Retina (tissue), 1 donor: ENCODE measurements at regions not wholly inside any gene's neighbourhood (a gene's known extent, or its start where the extent isn't known, plus 50 kb on each side); places are given as distances from the start of the nearest gene placed in this dataset.

Experiments used
- DNase-seq: peaks from one replicate; pipeline ENCODE4 v3.0.0-alpha.2; 2016

GRCh38 chr15:70547846-70548487 lies 215.4 kb downstream of the UACA start:
- no peak for DNase-seq

DNA sequence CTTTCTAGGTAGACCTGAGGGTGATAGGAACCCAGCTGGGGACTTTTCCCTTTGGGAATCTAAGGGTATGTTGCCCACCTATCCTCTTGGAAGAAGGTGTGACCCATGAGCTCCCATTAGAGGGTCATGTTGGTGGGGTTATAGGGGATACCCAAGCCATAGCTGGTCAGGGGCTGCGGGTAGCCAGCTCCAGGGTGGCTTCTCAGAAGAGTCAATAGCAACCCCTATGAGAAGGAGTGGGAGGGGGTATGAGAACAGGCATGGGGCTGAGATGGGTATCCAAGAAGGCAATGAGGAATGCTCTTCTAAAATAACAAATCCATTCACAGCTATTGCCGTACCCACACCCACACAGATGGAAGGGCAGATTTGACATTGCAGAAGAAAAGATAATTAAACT lies 217.8 kb downstream of the UACA start:
- no peak for DNase-seq

- DNase-seq: no peak
Observed at GRCh38 chr15:70541511-70541910, 221.8 kb downstream of the UACA start.

DNA sequence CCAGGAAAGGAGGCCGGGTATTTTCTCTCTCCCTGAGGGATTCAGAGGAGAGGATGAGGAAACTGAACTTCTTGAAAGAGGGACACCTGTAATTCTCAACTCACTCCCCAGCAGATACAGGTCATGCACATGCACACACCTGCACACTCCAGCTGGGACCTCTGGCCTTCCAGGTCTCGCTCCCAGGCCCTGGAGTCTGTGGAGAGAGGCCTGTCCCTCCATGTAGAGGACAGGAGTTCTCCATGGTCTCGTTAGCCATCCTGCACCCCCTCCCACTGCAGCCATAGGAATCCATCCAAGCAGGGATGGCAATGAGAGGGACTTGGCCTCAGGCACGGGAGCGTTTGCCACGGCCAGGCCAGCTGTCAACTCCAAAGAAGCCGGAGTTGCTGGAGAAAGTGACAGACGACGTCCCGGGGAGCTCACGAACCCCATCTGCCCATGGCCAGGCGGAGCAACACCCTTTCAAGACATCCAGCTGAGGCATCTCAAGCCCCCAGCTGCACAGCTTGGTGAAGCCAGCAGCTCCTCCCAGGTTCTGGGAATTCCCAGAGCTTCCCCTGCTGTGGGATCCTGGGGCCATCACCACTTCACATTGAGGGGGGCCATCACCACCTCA lies 223.3 kb downstream of the UACA start:
- no peak for DNase-seq

DNA sequence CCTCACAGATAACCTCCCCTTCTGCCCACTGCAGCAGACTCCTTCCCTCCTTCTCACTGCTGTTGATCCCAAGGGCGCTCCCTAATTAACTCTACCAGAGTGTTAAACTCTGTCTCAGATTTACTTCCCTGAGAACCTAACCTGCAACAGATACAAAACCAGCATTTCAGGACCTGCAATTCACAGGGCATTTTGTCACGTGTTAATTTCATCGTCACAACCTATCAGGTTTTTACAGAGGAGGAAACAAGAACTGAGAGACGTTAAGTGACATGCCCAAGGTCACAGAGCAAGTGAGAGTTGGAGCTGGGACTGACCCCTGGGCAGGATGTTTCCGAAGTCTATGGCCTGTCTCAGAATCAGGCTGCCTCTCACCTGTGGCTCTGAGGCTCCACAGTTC lies 223.9 kb downstream of the UACA start:
- no peak for DNase-seq

DNA sequence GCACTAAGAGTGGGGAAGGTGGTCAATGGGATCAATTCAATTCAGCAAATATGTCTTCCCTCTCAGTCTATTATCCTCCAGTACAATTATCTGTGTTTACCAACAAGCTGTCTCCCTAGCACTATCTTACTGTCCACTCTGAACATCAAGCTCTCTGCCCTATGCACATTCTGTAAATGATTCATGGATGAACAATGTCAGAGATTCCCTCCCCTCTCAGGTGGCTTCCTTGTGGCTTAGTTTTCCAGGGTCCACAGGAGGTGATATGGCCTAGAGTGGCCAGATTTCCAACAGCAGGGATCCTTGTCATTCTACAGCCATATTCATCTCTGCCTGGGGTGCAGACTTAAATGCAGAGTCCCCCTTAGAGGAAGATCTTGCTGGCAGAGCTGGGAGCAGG lies 225.1 kb downstream of the UACA start:
- DNase-seq: no peak

DNA sequence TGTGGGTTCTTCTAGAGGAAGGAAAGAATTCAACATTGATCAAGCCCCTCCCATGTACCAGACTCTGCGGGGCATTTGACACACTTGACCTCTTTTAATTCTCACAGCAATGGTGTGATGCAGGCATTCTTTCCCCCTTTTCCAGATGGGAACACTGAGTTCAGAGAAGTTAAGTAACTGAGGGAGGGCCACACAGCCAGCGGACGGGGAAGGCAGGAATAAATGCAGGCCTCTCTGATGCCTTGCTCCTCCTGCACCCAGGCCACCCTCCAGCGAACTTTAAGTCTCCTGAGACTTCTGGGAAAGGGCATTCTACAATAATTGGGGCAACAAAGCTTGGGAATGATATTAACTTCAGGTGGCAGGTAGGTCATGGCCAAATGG lies 227.4 kb downstream of the UACA start:
- DNase-seq: no peak

DNA sequence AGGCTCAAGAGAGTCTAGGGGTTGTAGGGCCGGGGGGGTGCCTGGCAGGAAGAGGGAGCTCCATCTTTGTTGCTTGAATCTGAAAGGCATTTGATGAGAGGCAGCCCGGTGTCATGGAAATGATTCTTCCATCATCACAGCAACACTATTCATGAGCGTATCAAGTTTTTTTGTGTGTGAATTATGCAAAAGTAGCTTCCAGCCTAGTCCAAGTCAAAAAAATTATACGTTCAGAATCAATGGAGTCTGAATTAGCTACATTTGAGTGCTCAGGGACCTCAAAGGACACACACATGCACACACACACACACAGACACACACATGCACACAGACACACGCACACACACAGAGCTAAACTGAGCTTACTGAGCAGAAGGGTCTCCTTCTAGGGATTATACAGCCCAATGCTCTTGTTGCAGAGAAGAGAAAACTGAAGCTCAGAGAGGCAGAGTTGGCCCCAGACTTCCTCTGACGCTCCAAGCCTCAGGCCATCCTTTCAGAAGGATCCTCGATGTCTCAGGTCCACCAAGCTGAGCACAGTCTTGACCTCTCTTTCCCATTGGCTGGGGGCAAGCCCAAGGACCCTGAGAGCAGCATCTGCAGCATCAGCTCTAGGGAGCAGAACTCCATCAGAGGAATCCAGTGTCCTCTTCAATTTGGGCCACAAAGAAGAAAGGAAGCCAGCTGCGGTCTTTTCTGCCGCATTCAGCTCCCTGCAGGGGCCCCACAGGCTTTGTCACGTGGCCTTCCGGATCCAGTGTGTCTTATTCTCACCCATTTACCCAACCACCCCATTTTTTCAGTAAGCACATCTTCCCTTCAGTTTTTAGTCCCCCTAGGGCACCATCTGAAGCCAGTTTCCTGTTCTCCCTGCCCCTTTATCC lies 228.0 kb downstream of the UACA start:
- DNase-seq: peak; percentile 84

DNA sequence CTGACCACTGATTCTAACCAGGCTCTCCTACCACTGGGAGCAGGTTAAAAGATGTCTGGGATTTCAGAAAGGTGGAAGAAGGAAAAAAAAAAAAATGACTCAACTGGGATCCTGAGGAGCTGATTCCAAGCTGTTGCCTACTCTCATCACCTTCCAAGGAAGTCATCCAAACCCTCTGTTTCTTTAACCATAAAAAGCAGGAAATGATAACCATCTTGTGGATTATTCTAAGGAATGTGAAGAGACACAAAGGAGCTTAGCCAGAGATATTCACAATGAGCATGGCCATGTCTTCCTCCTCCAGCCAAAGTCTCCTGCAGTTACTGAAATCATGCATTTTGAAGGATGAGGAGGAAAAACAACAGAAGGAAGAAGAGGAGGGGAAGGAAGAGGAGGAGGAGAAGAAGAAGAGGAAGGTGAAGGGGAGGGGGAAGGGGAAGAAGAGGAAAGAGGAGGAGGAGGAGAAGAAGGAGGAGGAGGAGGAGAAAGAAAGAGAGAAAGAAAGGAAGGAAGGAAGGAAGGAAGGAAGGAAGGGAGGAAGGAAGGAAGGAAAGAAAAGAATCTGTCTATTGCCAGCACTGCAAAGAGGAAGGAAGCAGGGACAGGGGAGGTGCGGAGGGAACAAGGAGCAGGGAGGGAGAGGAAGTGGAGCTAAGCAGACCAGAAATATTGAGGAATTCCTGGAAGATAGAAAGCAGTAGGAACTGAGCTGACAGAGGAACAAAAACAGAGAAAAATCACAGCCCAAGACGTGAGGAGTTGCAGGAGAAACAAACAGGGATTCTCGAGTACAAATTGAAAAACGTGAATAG lies 229.2 kb downstream of the UACA start:
- DNase-seq: no peak

- DNase-seq: no peak
Observed at GRCh38 chr15:70532531-70533186, 230.7 kb downstream of the UACA start.

DNA sequence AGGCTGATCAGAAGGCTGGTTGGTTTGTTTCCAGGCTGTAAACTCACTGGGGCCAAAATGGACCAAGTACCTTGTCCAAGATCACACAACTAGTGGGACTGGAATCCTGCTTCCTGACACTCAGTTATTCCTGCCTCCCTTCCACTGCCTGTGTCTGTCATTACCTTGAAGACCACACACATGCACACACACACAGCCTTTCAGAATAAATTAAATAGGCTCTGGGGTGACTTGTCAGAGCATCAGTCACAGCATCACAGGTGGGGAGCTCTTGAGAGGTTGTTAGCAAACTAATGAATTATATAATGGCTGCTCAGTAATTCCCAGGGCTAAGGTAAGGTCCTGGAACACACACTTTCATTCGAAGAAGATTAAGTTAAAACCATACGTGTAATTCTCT lies 231.8 kb downstream of the UACA start:
- DNase-seq: no peak

DNA sequence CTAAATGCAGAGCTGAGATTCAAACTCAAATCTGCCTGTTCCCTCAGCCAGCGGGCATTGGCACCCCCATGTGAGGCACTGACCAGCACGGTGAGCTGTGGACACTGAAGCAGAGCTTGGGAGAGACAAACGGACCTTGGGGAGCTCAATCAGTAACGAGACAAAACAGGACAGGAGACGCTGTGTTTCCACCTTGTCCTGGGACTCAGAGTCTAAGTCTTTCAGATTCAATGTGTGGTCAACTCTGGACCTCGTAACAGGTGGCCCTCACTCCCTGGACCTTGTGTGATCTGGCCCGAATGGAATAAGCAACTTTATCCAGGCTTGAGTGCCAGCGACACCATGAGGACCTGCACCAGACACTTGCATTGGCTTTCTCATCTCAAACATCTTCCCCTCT lies 232.5 kb downstream of the UACA start:
- DNase-seq: no peak

DNA sequence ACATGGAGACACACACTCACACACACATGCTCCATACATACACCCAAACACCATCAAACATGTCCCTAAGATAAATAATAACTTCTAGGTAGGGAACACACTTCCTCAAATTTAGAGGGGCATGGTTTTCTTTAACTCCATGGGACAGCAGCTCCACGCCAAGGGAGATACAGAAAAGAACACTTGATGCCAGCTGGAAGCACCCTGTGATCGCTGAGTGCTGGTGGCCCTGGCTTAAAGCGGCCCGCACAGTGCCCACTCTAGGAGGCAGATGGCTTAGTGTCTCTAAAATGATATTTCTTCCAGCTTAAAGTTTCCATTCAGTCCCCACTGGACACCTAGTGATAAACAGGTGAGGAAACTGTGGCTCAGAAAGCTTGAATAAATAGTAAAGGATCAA lies 232.9 kb downstream of the UACA start:
- DNase-seq: no peak

- no peak for DNase-seq
Observed at GRCh38 chr15:70530017-70530499, 233.3 kb downstream of the UACA start.

- no peak for DNase-seq
Observed at GRCh38 chr15:70528816-70529215, 234.5 kb downstream of the UACA start.

DNA sequence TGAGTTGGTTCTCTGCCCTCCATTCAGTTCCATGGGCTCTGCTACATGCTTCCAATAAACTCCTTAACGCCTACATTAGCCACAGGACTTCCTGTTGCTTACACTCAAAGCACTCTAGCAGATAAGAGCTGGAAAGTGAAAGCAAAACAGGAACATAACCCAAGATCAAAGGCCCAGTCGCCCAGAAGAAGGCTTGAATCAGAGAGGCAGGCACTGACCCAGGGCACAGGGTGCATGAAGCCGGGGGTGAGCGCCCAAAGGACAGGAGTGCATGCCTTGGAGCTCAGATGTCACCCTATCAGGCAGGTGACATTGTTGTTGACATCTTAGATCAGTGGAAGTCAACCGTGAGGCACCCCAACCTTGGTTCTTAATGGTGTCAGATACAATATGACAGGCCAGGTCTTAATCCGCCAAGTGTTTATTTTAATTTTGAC lies 235.1 kb downstream of the UACA start:
- DNase-seq: peak; percentile 1

GRCh38 chr15:70526974-70527325 lies 236.4 kb downstream of the UACA start:
- DNase-seq: no peak

GRCh38 chr15:70526221-70526973 lies 237.0 kb downstream of the UACA start:
- peak; percentile 69 for DNase-seq

DNA sequence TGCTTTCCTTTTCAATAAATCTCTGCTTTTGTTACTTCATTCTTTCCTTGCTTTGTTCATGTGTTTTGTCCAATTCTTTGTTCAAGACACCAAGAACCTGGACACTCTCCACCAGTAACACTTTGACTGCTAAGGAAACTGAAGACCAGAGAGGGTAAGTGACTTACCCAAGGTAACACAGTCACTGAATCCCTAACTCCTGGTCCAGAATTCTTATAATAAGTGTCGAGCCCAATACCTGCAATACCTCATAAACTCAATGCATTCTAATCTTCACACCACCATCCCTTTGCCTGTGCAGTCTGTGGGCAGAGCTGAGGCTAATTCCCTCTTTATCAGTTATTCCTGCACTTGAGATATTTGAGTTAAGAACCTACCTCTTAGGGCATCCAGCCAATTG lies 237.8 kb downstream of the UACA start:
- DNase-seq: no peak

- DNase-seq: peak; percentile 15
Observed at GRCh38 chr15:70524470-70524869, 238.9 kb downstream of the UACA start.

DNA sequence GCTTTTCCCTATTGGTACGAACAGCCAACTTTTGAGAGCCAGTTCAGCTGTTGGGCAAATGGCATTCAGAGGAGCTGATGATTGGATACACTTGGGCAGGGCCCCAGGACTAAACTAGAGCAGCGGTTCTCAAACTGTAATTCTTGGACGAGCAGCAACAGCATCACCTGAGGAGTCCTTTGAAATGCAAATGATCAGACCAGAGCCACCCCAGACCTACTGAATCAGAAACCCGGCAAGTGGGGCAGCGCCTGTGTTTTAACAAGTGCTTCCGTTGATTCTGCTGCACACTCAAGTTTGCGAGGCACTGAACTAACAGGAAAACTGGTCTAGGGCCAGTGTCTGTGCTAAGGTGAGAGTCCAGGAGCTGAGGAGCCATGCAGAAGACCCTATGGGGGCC lies 239.7 kb downstream of the UACA start:
- no peak for DNase-seq

GRCh38 chr15:70523192-70523591 lies 240.2 kb downstream of the UACA start:
- no peak for DNase-seq
